ENCODE measurements at regions not wholly inside any gene's neighbourhood (a gene's known extent, or its start where the extent isn't known, plus 50 kb on each side); places are given as distances from the start of the nearest gene placed in this dataset.

GRCh38 chr17:71764505-71764904, 356.3 kb upstream of the SOX9 start:
- TF ChIP-seq, protein P1, sequence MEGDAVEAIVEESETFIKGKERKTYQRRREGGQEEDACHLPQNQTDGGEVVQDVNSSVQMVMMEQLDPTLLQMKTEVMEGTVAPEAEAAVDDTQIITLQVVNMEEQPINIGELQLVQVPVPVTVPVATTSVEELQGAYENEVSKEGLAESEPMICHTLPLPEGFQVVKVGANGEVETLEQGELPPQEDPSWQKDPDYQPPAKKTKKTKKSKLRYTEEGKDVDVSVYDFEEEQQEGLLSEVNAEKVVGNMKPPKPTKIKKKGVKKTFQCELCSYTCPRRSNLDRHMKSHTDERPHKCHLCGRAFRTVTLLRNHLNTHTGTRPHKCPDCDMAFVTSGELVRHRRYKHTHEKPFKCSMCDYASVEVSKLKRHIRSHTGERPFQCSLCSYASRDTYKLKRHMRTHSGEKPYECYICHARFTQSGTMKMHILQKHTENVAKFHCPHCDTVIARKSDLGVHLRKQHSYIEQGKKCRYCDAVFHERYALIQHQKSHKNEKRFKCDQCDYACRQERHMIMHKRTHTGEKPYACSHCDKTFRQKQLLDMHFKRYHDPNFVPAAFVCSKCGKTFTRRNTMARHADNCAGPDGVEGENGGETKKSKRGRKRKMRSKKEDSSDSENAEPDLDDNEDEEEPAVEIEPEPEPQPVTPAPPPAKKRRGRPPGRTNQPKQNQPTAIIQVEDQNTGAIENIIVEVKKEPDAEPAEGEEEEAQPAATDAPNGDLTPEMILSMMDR (IDR thresholded peaks at IDR 0.05), result no peak
- TF ChIP-seq POLR2AphosphoS5 (IDR thresholded peaks at IDR 0.05) (no peak), POLR2A (IDR thresholded peaks at IDR 0.05) (no peak)
